Endothelial cell of umbilical vein (primary cell): ENCODE measurements at regions not wholly inside any gene's neighbourhood (a gene's known extent, or its start where the extent isn't known, plus 50 kb on each side); places are given as distances from the start of the nearest gene placed in this dataset.

Experiments used
- BruUV-seq: library from RNA; stranded (reverse); fragments of 400-500 nt; replicated peaks from 2 replicates; lab custom pipeline; 2021; lab: Mats Ljungman, UMichigan
- CTCF ChIA-PET: fragments of 300-600, 350-600 bp; sonication (Branson Sonifier 250); formaldehyde crosslinking; loops from one replicate; lab custom pipeline; 2021; ENCODE audit warnings: antibody characterized with exemption, inconsistent platforms; lab: Charles Lee
- POLR2A ChIA-PET: fragments of 300-600, 350-600 bp; sonication (Branson Sonifier 250); formaldehyde crosslinking; loops from one replicate; lab custom pipeline; 2021; ENCODE audit warnings: antibody characterized with exemption, inconsistent platforms; lab: Charles Lee
- DNase-seq: peaks from one replicate; pipeline ENCODE4 v3.0.0-alpha.2; 2011; ENCODE audit warnings: low read depth, low spot score
- FAIRE-seq: peaks from 2 replicates; lab custom pipeline; 2011; peaks lifted over from hg19 to GRCh38; lab: Jason Lieb, UNC
- H2AFZ ChIP-seq: 2 replicates; pipeline ENCODE4 v1.6.0; 2012; ENCODE audit warnings: low read depth, low read length, control low read depth, inconsistent platforms
- H3K27ac ChIP-seq: 2 replicates; pipeline ENCODE4 v1.5.1; 2011; ENCODE audit warnings: low read depth, mild to moderate bottlenecking, control low read depth, low read length, moderate library complexity; ENCODE audit not compliant: insufficient read depth
- H3K27me3 ChIP-seq, 2 experiments: 2 replicates each; pipeline versions ENCODE4 v1.6.0 to v1.6.1; 2011; ENCODE audit warnings: low read length in 2 of 2, mixed read lengths in 1 of 2; ENCODE audit not compliant: control insufficient read depth in 2 of 2, insufficient read depth in 2 of 2
- H3K36me3 ChIP-seq, 2 experiments: 2 replicates in 1 of 2; 3 replicates in 1 of 2; pipeline ENCODE4 v1.5.1; 2011; ENCODE audit warnings: low read length in 2 of 2, mild to moderate bottlenecking in 1 of 2, moderate library complexity in 1 of 2; ENCODE audit not compliant: control insufficient read depth in 2 of 2, insufficient read depth in 2 of 2; ENCODE audit errors: extremely low read depth in 1 of 2
- H3K4me1 ChIP-seq: 3 replicates; pipeline ENCODE4 v1.5.1; 2011; ENCODE audit warnings: mild to moderate bottlenecking, low read length; ENCODE audit not compliant: control insufficient read depth, insufficient read depth; ENCODE audit errors: extremely low read depth
- H3K4me2 ChIP-seq: 2 replicates; pipeline ENCODE4 v1.6.1; 2011; ENCODE audit warnings: low read length, control low read depth, mixed read lengths; ENCODE audit not compliant: insufficient read depth
- H3K4me3 ChIP-seq, 3 experiments: fragments of 200-600 bp in 1 of 3; sonication (generic), shearing (Covaris generic) in 1 of 3; replicated peaks in 1 of 3; 2 replicates each; pipeline ENCODE4 v1.5.1; 2011 to 2016; ENCODE audit warnings: control low read depth in 3 of 3, low read length in 3 of 3, mild to moderate bottlenecking in 2 of 3, inconsistent platforms in 1 of 3, low read depth in 1 of 3, moderate library complexity in 1 of 3; ENCODE audit not compliant: insufficient read depth in 1 of 3
- H3K79me2 ChIP-seq: 2 replicates; pipeline ENCODE4 v1.6.0; 2012; ENCODE audit warnings: low read length, inconsistent platforms; ENCODE audit not compliant: control insufficient read depth, insufficient read depth
- H3K9ac ChIP-seq: replicated peaks from 2 replicates; pipeline ENCODE3; 2011; ENCODE audit warnings: low read length, control low read depth; ENCODE audit not compliant: insufficient read depth; ENCODE audit errors: extremely low read depth
- H3K9me1 ChIP-seq: replicated peaks from 3 replicates; pipeline ENCODE4 v1.6.0; 2011; ENCODE audit warnings: mild to moderate bottlenecking, low read length; ENCODE audit not compliant: control insufficient read depth, insufficient read depth; ENCODE audit errors: extremely low read depth
- H3K9me3 ChIP-seq: replicated peaks from 2 replicates; pipeline ENCODE4 v1.5.1; 2012; ENCODE audit warnings: low read length, inconsistent platforms; ENCODE audit not compliant: control insufficient read depth, insufficient read depth
- H4K20me1 ChIP-seq: replicated peaks from 2 replicates; pipeline ENCODE3; 2011; ENCODE audit warnings: mild to moderate bottlenecking, low read length; ENCODE audit not compliant: control insufficient read depth, insufficient read depth; ENCODE audit errors: extremely low read depth
- CTCF ChIP-seq, 2 donors: IDR thresholded peaks; 1 replicate in 1 of 2; 2 replicates in 1 of 2; pipeline ENCODE4 v1.5.1; 2011; ENCODE audit warnings: low read length in 2 of 2, mild to moderate bottlenecking in 2 of 2, moderate library complexity in 2 of 2, control low read depth in 1 of 2, inconsistent platforms in 1 of 2, low read depth in 1 of 2; ENCODE audit not compliant: insufficient read depth in 1 of 2; ENCODE audit errors: extremely low read depth in 1 of 2
- EZH2 ChIP-seq: IDR thresholded peaks from 2 replicates; pipeline ENCODE4 v1.6.1; 2012; ENCODE audit warnings: borderline replicate concordance, low read depth, mild to moderate bottlenecking, moderate library complexity, low read length, inconsistent platforms; ENCODE audit not compliant: severe bottlenecking
- FOS ChIP-seq: IDR thresholded peaks from 2 replicates; pipeline ENCODE4 v1.6.1; 2011; ENCODE audit warnings: mild to moderate bottlenecking, low read length, moderate library complexity, borderline replicate concordance; ENCODE audit not compliant: insufficient read depth
- GATA2 ChIP-seq: IDR thresholded peaks from 2 replicates; pipeline ENCODE4 v1.7.0; 2011; ENCODE audit warnings: low read depth, mild to moderate bottlenecking, moderate library complexity, mixed read lengths, low read length; ENCODE audit not compliant: insufficient read length, insufficient read depth
- JUN ChIP-seq: IDR thresholded peaks from 2 replicates; pipeline ENCODE4 v1.6.1; 2011; ENCODE audit warnings: borderline replicate concordance, low read depth; ENCODE audit not compliant: insufficient read length, insufficient read depth
- MAX ChIP-seq: IDR thresholded peaks from 2 replicates; pipeline ENCODE4 v1.6.1; 2011; ENCODE audit not compliant: insufficient read depth, insufficient read length
- MYC ChIP-seq: IDR thresholded peaks from one replicate; pipeline ENCODE4 v1.6.1; 2011; ENCODE audit warnings: mild to moderate bottlenecking, low read depth, low read length
- POLR2A ChIP-seq: IDR thresholded peaks from 2 replicates; pipeline ENCODE4 v1.6.1; 2012; ENCODE audit warnings: low read depth, mild to moderate bottlenecking, control low read depth, low read length
- POLR2AphosphoS5 ChIP-seq: IDR thresholded peaks from 2 replicates; pipeline ENCODE4 v1.6.1; 2012; ENCODE audit warnings: low read depth, mild to moderate bottlenecking, control low read depth, low read length, moderate library complexity; ENCODE audit not compliant: insufficient read depth
- dilution Hi-C: fragments of 300-500 bp; cut with MboI; formaldehyde crosslinking; loops from one replicate; pipeline ENCODE4 v1.15.0; 2019; ENCODE audit warnings: low sequenced_read_pairs; ENCODE audit not compliant: extremely low pct_ligation_motif_present
- intact Hi-C: fragments of 100-400 bp; cut with micrococcal nuclease; formaldehyde crosslinking; loops from one replicate; pipeline ENCODE4 v1.10.0; 2022

DNA sequence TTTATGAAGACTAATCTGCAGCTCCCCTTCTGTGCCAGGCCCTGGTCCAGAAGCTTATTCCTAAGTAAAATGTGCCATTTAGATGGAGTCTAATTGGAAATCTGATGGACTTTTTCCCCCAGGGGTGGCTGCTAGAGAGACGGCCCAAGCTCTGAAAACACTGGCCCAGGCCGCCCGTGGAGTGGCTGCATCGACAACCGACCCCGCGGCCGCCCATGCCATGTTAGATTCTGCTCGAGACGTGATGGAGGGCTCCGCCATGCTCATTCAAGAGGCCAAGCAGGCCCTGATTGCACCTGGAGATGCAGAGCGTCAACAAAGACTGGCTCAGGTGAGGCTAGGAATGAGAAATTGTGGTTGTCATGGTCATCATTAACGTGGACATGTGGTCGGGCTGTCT is 305.8 kb upstream of the TPM1 start:
- CTCF ChIA-PET: no interaction called here
- no peaks in the 10 kb centered on the region for H3K4me1 ChIP-seq
- no peaks in the 10 kb centered on the region for H3K79me2 ChIP-seq
- dilution Hi-C loops (no loop called here), intact Hi-C loops (no loop called here)
- H3K9me3 ChIP-seq: no peaks in the 10 kb centered on the region
- H3K9ac ChIP-seq: no peak overlapping the region
- peaks cover 0 to 15% of the 10 kb centered on the region in 2 experiments for H3K27me3 ChIP-seq
- FAIRE-seq (no peak), DNase-seq (no peak)
- no peak overlapping the region for H2AFZ ChIP-seq
- no peak overlapping the region for H3K4me3 ChIP-seq
- no peaks in the 10 kb centered on the region for H3K9me1 ChIP-seq
- H3K36me3 ChIP-seq: no peaks in the 10 kb centered on the region
- H3K4me2 ChIP-seq: no peak overlapping the region
- no peak overlapping the region for H3K27ac ChIP-seq
- no peak for TF ChIP-seq JUN
- TF ChIP-seq GATA2: no peak
- no peak for TF ChIP-seq POLR2A
- no peak for TF ChIP-seq POLR2AphosphoS5
- TF ChIP-seq FOS: no peak
- no peak for TF ChIP-seq CTCF (IDR thresholded peaks at IDR 0.05; ENCODE audit: extremely low read depth in 1 of 2, insufficient read depth in 1 of 2, low read depth in 1 of 2, low read length in 2 of 2)
- no peak for TF ChIP-seq MYC
- no peak for TF ChIP-seq MAX
- TF ChIP-seq EZH2: no peak
- POLR2A ChIA-PET: no interaction called here
- no TSS peak for BruUV-seq
- H4K20me1 ChIP-seq: no peaks in the 10 kb centered on the region
